Smooth muscle cell (in vitro differentiated cells): ENCODE measurements at regions not wholly inside any gene's neighbourhood (a gene's known extent, or its start where the extent isn't known, plus 50 kb on each side); places are given as distances from the start of the nearest gene placed in this dataset.

Source experiments
- DNase-seq: peaks from one replicate; lab custom pipeline; 2025; ENCODE audit not compliant: unreplicated experiment; lab: John Stamatoyannopoulos, UW
- H2AFZ ChIP-seq: fragments of 200-600 bp; sonication (generic); 2 replicates; pipeline ENCODE4 v1.6.0; 2016; ENCODE audit warnings: antibody characterized with exemption, low read depth, mild to moderate bottlenecking
- H3F3A ChIP-seq: fragments of 200-600 bp; sonication (generic); 2 replicates; pipeline ENCODE4 v1.6.0; 2017; ENCODE audit warnings: antibody characterized with exemption, low read depth
- H3K27ac ChIP-seq: fragments of 200-600 bp; sonication (generic); 2 replicates; pipeline ENCODE4 v1.5.1; 2016; ENCODE audit warnings: low read depth, mild to moderate bottlenecking
- H3K27me3 ChIP-seq: fragments of 200-600 bp; sonication (generic); 2 replicates; pipeline ENCODE4 v1.6.1; 2016; ENCODE audit warnings: low read depth, mild to moderate bottlenecking
- H3K36me3 ChIP-seq: fragments of 200-600 bp; sonication (generic); 2 replicates; pipeline ENCODE4 v1.5.1; 2016; ENCODE audit warnings: low read depth
- H3K4me1 ChIP-seq: fragments of 200-600 bp; sonication (generic); 2 replicates; pipeline ENCODE4 v1.5.1; 2016; ENCODE audit warnings: low read depth
- H3K4me2 ChIP-seq: fragments of 200-600 bp; sonication (generic); 2 replicates; pipeline ENCODE4 v1.6.0; 2016; ENCODE audit warnings: mild to moderate bottlenecking
- H3K4me3 ChIP-seq: fragments of 200-600 bp; sonication (generic); 2 replicates; pipeline ENCODE4 v1.5.1; 2016; ENCODE audit warnings: mild to moderate bottlenecking
- H3K79me2 ChIP-seq: fragments of 200-600 bp; sonication (generic); 2 replicates; pipeline ENCODE4 v1.6.0; 2016; ENCODE audit warnings: low read depth, mild to moderate bottlenecking
- H3K9ac ChIP-seq: fragments of 200-600 bp; sonication (generic); 2 replicates; pipeline ENCODE4 v1.6.0; 2016; ENCODE audit warnings: low read depth
- H3K9me3 ChIP-seq: fragments of 200-600 bp; sonication (generic); replicated peaks from 2 replicates; pipeline ENCODE4 v1.5.1; 2016; ENCODE audit warnings: low read depth
- H4K20me1 ChIP-seq: fragments of 200-600 bp; sonication (generic); 2 replicates; pipeline ENCODE4 v1.6.0; 2016; ENCODE audit warnings: low read depth
- WGBS: methylation state at CpG from one replicate; pipeline ENCODE4 v1.1.7; 2016; ENCODE audit warnings: low lambda C conversion rate; 5-methylcytosine and 5-hydroxymethylcytosine counted together
- TF ChIP-seq, protein P1 (sequence below): fragments of 200-600 bp; sonication (generic); IDR thresholded peaks from 2 replicates; pipeline ENCODE4 v1.5.1; 2017; ENCODE audit warnings: borderline replicate concordance, mild to moderate bottlenecking, antibody characterized with exemption; ENCODE audit not compliant: insufficient read depth, poor library complexity, severe bottlenecking

- H3K4me2 ChIP-seq = no peak overlapping the region
- H3K27me3 ChIP-seq = peaks cover 2% of the 10 kb centered on the region
- H3K9ac ChIP-seq = no peak overlapping the region
- no peaks in the 10 kb centered on the region for H3K79me2 ChIP-seq
- no peaks in the 10 kb centered on the region for H3F3A ChIP-seq
- no peaks in the 10 kb centered on the region for H4K20me1 ChIP-seq
- TF ChIP-seq, protein P1, sequence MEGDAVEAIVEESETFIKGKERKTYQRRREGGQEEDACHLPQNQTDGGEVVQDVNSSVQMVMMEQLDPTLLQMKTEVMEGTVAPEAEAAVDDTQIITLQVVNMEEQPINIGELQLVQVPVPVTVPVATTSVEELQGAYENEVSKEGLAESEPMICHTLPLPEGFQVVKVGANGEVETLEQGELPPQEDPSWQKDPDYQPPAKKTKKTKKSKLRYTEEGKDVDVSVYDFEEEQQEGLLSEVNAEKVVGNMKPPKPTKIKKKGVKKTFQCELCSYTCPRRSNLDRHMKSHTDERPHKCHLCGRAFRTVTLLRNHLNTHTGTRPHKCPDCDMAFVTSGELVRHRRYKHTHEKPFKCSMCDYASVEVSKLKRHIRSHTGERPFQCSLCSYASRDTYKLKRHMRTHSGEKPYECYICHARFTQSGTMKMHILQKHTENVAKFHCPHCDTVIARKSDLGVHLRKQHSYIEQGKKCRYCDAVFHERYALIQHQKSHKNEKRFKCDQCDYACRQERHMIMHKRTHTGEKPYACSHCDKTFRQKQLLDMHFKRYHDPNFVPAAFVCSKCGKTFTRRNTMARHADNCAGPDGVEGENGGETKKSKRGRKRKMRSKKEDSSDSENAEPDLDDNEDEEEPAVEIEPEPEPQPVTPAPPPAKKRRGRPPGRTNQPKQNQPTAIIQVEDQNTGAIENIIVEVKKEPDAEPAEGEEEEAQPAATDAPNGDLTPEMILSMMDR = no peak
- H2AFZ ChIP-seq = no peak overlapping the region
- WGBS = 71% methylated on average over 5 of the region's 5 CpGs
- no peaks in the 10 kb centered on the region for H3K4me1 ChIP-seq
- H3K36me3 ChIP-seq = no peaks in the 10 kb centered on the region
- H3K4me3 ChIP-seq = no peak overlapping the region
- no peak for DNase-seq
- H3K27ac ChIP-seq = no peak overlapping the region
- H3K9me3 ChIP-seq = no peaks in the 10 kb centered on the region
These were observed 112.9 kb downstream of the MTX3 start for GRCh38 chr5:79878136-79878679.

- Histone ChIP-seq H3K9ac (no peak overlapping the region), H3F3A (no peaks in the 10 kb centered on the region), H3K27ac (no peak overlapping the region), H3K79me2 (no peaks in the 10 kb centered on the region), H3K4me1 (no peaks in the 10 kb centered on the region), H3K36me3 (no peaks in the 10 kb centered on the region), H3K9me3 (no peaks in the 10 kb centered on the region), H3K27me3 (no peaks in the 10 kb centered on the region), H4K20me1 (no peaks in the 10 kb centered on the region), H3K4me3 (no peak overlapping the region), H2AFZ (peak overlapping the region; percentile 24), H3K4me2 (no peak overlapping the region)
- TF ChIP-seq, protein P1 = no peak
- 35% methylated on average over 1 of the region's 1 CpG for WGBS
- no peak for DNase-seq
These were observed 114.6 kb downstream of the MTX3 start for GRCh38 chr5:79876456-79876855.

- no peak overlapping the region for H3K27ac ChIP-seq
- TF ChIP-seq, protein P1 = no peak
- no peaks in the 10 kb centered on the region for H4K20me1 ChIP-seq
- H3F3A ChIP-seq = no peaks in the 10 kb centered on the region
- no peak overlapping the region for H2AFZ ChIP-seq
- WGBS = 89% methylated on average over 10 of the region's 10 CpGs
- H3K79me2 ChIP-seq = no peaks in the 10 kb centered on the region
- no peaks in the 10 kb centered on the region for H3K9me3 ChIP-seq
- H3K4me3 ChIP-seq = no peak overlapping the region
- no peaks in the 10 kb centered on the region for H3K27me3 ChIP-seq
- H3K9ac ChIP-seq = no peak overlapping the region
- no peaks in the 10 kb centered on the region for H3K36me3 ChIP-seq
- no peaks in the 10 kb centered on the region for H3K4me1 ChIP-seq
- no peak for DNase-seq
- no peak overlapping the region for H3K4me2 ChIP-seq
These were observed 115.8 kb downstream of the MTX3 start for GRCh38 chr5:79875230-79875629.

DNA sequence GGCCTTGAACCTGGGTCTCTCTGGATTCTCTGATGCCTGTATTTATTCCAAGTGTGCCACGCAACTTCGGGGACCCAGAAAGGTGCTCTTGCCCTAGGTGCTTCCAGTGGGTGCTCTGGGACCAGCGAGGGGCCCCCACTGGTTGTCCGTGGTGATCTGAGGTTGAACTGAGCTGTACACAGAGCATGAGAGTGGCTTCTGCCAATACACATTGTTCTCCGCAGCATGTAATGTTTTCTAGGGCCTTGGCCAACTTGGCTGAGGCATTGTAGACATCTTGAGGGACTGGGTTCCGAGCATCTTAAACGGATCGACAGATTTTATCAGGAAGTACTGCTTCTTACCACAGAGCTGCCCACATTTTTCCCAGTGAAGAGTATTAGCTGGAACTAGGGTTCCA is 117.9 kb downstream of the MTX3 start:
- no peak overlapping the region for H3K9ac ChIP-seq
- no peak overlapping the region for H3K27ac ChIP-seq
- WGBS = 95% methylated on average over 8 of the region's 8 CpGs
- H3K9me3 ChIP-seq = no peaks in the 10 kb centered on the region
- no peak overlapping the region for H3K4me3 ChIP-seq
- DNase-seq = no peak
- H3K27me3 ChIP-seq = no peaks in the 10 kb centered on the region
- H3F3A ChIP-seq = no peaks in the 10 kb centered on the region
- no peaks in the 10 kb centered on the region for H3K4me1 ChIP-seq
- TF ChIP-seq, protein P1 = no peak
- no peak overlapping the region for H2AFZ ChIP-seq
- no peak overlapping the region for H3K4me2 ChIP-seq
- no peaks in the 10 kb centered on the region for H3K79me2 ChIP-seq
- H3K36me3 ChIP-seq = no peaks in the 10 kb centered on the region
- H4K20me1 ChIP-seq = no peaks in the 10 kb centered on the region
